VCaP (cell line): ENCODE measurements at regions not wholly inside any gene's neighbourhood (a gene's known extent, or its start where the extent isn't known, plus 50 kb on each side); places are given as distances from the start of the nearest gene placed in this dataset.

Experiments used
- H3K27ac ChIP-seq: fragments of 450-650 bp; 2 replicates; pipeline ENCODE4 v1.5.1; 2017
- TF ChIP-seq, protein P1 (sequence below): fragments of 450-650 bp; conservative IDR thresholded peaks from 2 replicates; pipeline ENCODE4 v1.5.1; 2017; ENCODE audit warnings: mild to moderate bottlenecking, moderate library complexity

DNA sequence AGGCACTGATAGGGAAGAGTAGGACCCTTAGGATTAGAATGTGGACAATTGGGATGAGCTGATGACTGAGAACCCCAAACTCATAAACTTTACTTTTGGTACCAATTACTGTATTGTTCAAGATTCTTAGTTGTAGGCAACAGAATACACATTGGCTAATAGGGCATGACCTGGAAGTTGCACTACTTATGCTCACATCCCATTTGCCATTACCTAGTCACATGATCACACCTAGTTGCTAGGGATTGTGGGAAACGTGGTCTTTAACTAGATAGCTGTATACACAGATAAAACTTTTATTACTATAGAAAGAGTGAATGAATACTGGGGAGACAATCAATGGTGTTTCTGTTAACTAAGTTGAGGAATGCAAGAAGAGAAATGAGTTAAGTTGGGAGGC, 113.4 kb upstream of the AKIRIN2 start:
- TF ChIP-seq, protein P1, sequence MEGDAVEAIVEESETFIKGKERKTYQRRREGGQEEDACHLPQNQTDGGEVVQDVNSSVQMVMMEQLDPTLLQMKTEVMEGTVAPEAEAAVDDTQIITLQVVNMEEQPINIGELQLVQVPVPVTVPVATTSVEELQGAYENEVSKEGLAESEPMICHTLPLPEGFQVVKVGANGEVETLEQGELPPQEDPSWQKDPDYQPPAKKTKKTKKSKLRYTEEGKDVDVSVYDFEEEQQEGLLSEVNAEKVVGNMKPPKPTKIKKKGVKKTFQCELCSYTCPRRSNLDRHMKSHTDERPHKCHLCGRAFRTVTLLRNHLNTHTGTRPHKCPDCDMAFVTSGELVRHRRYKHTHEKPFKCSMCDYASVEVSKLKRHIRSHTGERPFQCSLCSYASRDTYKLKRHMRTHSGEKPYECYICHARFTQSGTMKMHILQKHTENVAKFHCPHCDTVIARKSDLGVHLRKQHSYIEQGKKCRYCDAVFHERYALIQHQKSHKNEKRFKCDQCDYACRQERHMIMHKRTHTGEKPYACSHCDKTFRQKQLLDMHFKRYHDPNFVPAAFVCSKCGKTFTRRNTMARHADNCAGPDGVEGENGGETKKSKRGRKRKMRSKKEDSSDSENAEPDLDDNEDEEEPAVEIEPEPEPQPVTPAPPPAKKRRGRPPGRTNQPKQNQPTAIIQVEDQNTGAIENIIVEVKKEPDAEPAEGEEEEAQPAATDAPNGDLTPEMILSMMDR: no peak
- no peak overlapping the region for H3K27ac ChIP-seq

- TF ChIP-seq, protein P1: no peak
- no peak overlapping the region for H3K27ac ChIP-seq
These were observed 106.1 kb upstream of the AKIRIN2 start for GRCh38 chr6:87808005-87808757.

- H3K27ac ChIP-seq: no peak overlapping the region
- TF ChIP-seq, protein P1: no peak
These were observed 105.4 kb upstream of the AKIRIN2 start for GRCh38 chr6:87807475-87807874.

- H3K27ac ChIP-seq: no peak overlapping the region
- TF ChIP-seq, protein P1: no peak
These were observed 104.6 kb upstream of the AKIRIN2 start for GRCh38 chr6:87806635-87807034.

DNA sequence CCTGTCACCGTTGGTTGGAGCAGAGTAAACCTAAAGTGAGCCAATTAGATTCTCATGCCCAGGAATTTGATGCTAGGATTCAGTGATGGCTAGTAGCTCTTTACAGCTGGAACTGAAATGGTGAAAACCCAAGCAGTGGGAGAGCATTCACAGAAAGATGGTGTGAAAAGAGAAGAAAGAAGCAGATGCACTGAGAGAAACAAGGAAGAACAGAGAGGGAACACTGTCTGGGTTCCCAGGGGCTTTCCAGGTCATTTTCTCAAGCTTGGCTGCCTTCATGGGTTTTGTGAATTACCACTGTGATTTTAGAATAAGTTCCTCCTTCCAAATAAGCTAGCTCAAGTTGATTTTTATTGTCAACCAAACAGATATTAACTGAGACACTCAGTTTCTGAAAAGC, 104.1 kb upstream of the AKIRIN2 start:
- TF ChIP-seq, protein P1: no peak
- H3K27ac ChIP-seq: no peak overlapping the region

- TF ChIP-seq, protein P1: no peak
These were observed 101.8 kb upstream of the AKIRIN2 start for GRCh38 chr6:87803791-87804190.

DNA sequence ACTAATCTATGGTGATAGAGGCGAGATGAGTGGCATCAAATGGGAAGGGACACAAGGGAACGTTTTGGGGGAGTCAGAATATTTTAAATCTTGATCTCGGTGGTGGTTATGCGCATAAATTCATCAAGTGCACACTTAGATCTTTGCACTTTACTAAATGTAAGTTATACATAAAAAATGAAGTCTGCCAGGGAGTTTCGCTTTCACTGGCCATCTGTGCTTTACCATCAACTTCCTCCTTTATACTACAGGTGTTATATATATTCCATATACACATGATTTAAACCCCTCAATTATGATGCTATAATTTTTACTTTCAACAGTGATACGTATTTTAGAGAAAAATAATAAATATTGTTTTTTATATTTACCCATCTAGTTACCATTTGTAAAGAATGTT, 97.6 kb upstream of the AKIRIN2 start:
- TF ChIP-seq, protein P1: no peak
- H3K27ac ChIP-seq: no peak overlapping the region

More at GRCh38 chr6:87803791-87804190, 101.8 kb upstream of the AKIRIN2 start:
- H3K27ac ChIP-seq: peak overlapping the region; percentile 37; the same call in 1 of the 2 replicates
